ENCODE measurements at regions not wholly inside any gene's neighbourhood (a gene's known extent, or its start where the extent isn't known, plus 50 kb on each side); places are given as distances from the start of the nearest gene placed in this dataset.

GRCh38 chr5:98638111-98638510, 135.4 kb upstream of the RGMB start:
- DNase-seq: no peak

GRCh38 chr5:98638701-98639100, 134.8 kb upstream of the RGMB start:
- no peak for DNase-seq

- DNase-seq: no peak
Measured at GRCh38 chr5:98639274-98639673, 134.2 kb upstream of the RGMB start.

GRCh38 chr5:98641671-98642070, 131.8 kb upstream of the RGMB start:
- no peak for DNase-seq

- DNase-seq: no peak
Measured at GRCh38 chr5:98643569-98643968, 129.9 kb upstream of the RGMB start.

GRCh38 chr5:98651715-98652114, 121.7 kb upstream of the RGMB start:
- DNase-seq: no peak

- DNase-seq: no peak
Measured at GRCh38 chr5:98656125-98656795, 117.2 kb upstream of the RGMB start.

- no peak for DNase-seq
Measured at GRCh38 chr5:98656796-98657195, 116.7 kb upstream of the RGMB start.

GRCh38 chr5:98657559-98657958, 115.9 kb upstream of the RGMB start:
- DNase-seq: no peak

GRCh38 chr5:98663521-98663920, 109.9 kb upstream of the RGMB start:
- no peak for DNase-seq

GRCh38 chr5:98664736-98665135, 108.7 kb upstream of the RGMB start:
- no peak for DNase-seq

- DNase-seq: no peak
Measured at GRCh38 chr5:98679963-98680362, 93.5 kb upstream of the RGMB start.

- no peak for DNase-seq
Measured at GRCh38 chr5:98690002-98690401, 83.5 kb upstream of the RGMB start.

- no peak for DNase-seq
Measured at GRCh38 chr5:98694902-98695301, 78.6 kb upstream of the RGMB start.

- no peak for DNase-seq
Measured at GRCh38 chr5:98698359-98698758, 75.1 kb upstream of the RGMB start.

- no peak for DNase-seq
Measured at GRCh38 chr5:98700730-98701129, 72.7 kb upstream of the RGMB start.

- DNase-seq: no peak
Measured at GRCh38 chr5:98705841-98706240, 67.6 kb upstream of the RGMB start.

- no peak for DNase-seq
Measured at GRCh38 chr5:98709681-98710080, 63.8 kb upstream of the RGMB start.

- no peak for DNase-seq
Measured at GRCh38 chr5:98713027-98713426, 60.4 kb upstream of the RGMB start.

- no peak for DNase-seq
Measured at GRCh38 chr5:98713856-98714255, 59.6 kb upstream of the RGMB start.

- DNase-seq: no peak
Measured at GRCh38 chr5:98714710-98715288, 58.7 kb upstream of the RGMB start.

GRCh38 chr5:98721231-98721928, 52.1 kb upstream of the RGMB start:
- no peak for DNase-seq

GRCh38 chr5:98722188-98722587, 51.3 kb upstream of the RGMB start:
- no peak for DNase-seq

- DNase-seq: no peak
Measured at GRCh38 chr5:98723061-98723460, 50.4 kb upstream of the RGMB start.
